HG03135 (cell line): ENCODE measurements at regions not wholly inside any gene's neighbourhood (a gene's known extent, or its start where the extent isn't known, plus 50 kb on each side); places are given as distances from the start of the nearest gene placed in this dataset.

ENCODE experiments used
- ATAC-seq: cut with Tn5 transposase; IDR thresholded peaks from one replicate; pipeline ENCODE4 v1.9.1; 2021; ENCODE audit warnings: mild to moderate bottlenecking, moderate library complexity; ENCODE audit not compliant: unreplicated experiment

DNA sequence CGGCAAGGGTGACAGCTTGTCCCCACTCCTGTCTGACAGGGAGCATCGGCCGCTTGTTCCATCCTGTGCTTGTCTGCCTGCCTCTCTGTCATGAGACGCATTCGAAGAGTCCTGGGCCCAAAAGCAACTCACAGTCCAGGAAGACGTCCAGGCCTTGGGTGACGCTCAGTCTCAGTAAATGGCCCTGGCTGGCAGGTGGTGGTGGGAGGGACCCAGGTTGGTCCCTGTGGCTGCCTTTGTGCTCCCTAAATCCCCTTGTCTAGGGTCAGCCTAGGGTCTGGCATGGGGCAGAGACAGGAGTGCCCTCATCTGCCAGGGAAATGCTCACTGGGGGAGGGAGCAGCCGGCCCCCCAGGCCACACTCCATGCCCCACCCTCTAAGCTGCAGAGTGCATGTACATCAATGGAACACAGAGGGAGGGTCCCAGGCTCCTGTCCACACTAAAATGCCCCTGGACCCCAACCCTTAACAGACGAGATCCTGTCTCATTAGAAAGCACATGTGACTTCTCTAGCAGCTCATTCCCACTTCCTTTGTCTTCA lies 295.2 kb upstream of the ZNF32 start:
- ATAC-seq: no peak

DNA sequence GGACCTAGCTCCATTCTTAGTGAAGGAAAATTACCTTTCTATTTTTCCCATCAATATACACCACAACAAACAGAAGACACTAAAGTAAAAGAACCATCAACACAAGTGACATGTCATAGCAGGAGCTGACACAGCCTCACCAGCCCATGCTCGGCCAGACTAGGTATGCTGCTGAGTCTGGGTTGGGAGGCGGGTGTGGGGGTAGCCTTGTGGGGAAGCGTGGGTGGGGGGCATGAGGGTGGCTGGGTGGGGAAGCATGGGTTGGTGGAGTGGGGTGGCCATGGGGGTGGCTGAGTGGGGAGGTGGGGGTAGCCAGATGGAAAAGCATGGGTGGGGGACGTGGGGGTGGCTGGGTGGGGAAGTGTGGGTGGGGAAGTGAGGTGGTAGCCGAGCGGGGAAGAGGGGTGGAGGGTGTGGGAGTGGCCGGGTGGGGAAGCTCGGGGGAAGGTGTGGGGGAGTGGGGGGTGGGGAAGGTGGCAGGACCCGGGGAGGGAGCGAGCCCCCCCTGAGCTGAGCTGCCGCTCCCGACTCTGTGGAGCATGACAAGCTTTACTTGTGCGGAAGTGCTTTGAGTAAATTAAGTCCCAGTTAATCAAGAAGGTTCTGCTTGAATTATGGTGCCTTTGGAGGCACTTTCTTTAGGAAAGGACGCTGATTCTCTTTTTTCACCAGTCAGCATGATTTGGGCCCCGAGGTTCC lies 294.6 kb upstream of the ZNF32 start:
- no peak for ATAC-seq

DNA sequence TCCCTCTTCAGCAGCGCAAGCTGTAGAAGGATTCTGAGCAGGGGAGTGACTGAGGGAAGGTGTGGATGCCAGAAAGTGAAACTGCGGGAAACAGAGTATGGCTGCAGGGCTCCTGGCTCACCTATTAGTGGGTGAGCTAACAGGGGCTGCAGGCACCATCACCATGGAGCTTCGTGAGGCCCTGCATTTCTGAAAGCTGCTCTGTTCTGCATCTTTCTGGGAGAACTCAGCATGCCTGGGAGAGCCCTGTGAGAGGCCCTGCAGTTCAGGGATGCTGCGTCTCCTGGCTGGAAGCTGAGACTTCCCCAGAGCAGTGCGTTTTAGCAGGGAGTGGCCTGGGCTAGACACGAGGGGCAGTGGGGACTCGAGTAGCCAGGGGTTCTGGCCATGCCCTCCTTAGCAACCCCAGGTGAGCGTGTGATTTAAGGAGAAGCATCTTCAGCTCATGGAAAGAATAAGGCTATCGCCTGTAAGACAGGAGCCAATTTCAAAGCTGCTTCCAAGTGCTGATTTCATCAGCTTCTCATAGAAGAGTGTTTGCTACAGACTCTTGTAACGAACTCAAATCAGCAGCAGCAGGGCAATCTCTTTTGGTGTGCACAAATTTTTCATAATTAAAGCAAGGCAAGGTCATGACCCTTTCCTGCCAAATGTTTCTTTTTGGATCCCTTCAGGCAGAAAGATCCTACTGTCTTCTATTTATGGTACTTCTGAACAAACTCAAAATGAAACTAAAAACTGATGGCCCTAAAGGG lies 293.6 kb upstream of the ZNF32 start:
- no peak for ATAC-seq

DNA sequence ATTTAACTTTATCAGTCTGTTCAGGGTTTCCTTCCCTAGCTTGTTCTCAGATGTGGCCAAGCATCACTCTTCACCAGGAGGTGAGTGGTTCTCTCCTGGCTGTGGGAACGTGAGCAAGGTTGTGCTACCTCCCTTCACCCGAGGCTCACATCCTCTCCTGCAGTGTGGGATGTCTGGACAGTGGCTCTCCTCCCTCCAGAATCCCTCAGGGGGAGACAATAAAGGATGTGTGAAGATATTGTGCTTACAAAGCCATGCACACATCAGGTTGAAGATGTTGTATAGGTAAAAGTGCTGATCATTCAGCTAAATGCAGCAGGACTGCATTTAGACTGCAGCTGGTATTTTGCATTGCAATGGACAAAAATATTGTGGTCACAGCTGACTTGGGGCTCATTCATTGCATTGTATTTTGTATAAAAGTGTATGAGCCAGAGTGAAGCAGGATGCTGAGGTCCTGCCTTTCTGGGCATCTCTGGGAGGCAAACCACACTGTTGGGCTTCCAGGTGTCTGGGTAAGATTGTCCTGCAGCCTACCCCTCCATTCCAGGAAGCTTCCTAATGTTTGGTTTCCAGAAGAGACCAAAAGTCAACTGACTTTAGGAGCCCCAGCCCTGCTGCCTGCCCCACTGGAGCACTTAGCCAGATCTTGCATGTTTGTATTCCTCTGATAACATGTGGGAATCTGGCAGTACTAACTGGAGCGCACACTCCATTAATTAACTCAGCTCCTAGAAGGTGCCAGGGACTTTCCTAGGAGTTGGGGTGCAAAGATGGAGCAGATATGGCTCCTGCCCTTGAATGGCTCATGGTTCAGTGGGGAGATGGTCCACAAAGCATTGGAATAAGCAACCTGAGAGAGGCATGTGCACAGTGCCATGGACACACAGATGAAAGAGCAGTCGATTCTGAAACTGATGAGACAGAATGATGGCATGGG lies 292.5 kb upstream of the ZNF32 start:
- no peak for ATAC-seq

DNA sequence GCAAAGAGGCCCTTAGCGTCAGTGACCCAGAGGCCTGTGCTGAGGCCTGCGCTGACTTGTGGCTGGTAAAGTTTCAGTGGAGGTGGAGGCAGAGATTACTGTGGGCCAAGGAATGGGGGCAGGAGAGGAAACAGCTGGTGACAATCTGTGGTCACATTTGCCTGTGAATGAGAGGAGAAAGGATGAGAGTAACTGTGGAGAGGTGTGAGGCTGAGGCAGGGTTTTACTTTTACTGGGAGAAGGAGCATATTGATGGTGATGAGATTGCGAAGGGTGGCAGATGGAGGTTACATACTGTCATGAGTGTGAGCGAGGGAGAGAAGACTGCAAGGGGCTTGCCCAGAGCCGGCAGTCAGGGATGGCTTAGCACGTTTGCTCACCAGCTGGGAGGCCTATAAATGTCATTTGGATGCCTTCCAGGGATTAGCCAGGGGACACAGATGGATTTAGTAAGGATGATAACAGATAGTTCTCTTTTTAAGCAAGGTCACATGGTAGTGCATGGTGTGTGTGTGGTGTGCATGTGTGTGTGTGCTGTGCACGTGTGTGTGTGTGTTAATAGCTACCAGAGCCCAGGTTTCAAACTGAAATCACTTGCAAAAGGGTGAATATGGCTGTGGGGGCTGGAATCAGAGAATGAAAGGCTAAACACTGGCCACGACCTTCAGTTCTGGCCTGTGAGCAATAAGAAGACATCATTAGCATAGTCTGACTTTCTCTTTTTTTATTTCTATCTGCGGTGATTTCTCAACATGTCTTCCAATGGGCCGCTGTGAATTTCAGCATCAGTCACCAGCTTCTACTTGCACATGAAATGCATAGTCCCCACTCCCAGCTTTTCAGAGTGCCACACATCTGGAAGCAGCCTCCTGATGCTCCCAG lies 291.5 kb upstream of the ZNF32 start:
- ATAC-seq: no peak

DNA sequence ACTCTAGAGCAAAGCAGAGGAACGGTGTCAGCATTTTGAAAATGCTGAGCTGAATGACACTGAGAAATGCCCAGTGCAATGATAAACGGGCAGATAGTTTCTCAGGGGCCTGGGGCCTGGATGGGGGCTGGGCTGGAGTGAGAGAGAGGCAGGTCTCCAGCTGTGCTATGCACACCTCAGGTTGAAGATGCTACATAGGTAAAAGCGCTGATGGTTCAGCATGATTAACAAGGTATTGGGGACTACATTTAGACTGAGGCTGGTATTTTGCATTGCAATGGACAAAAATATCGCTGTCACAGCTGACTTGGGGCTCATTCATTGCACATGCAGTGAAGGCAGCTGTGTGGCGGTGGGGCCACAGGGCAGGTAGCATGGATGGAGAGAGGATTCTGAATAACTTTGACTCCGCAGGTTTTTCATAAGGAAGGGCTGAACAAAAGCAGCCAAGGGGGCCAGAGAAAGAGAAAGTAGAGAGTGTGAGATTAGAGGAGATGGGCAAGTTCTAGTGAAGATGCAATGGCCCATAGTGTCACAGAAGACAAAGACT lies 290.8 kb upstream of the ZNF32 start:
- ATAC-seq: no peak

DNA sequence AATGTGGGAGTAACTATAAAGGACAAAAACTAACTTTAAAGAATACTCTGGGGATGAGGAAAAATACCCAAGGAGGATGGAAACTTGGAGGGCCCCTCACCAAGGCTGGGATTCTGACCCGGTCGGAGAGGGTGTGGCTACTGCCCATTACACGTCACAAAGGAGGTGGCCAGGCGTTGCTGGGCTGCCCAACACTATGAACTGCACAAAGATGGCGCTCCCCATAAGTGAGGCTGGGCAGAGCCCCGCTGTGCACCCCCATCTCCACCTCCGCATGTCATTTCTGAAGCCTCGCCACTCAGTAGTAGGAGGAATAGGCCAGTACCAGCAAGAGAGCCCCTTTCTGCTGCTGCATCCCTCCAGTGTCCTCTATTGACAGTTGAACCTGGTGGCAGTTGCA lies 290.1 kb upstream of the ZNF32 start:
- ATAC-seq: no peak

DNA sequence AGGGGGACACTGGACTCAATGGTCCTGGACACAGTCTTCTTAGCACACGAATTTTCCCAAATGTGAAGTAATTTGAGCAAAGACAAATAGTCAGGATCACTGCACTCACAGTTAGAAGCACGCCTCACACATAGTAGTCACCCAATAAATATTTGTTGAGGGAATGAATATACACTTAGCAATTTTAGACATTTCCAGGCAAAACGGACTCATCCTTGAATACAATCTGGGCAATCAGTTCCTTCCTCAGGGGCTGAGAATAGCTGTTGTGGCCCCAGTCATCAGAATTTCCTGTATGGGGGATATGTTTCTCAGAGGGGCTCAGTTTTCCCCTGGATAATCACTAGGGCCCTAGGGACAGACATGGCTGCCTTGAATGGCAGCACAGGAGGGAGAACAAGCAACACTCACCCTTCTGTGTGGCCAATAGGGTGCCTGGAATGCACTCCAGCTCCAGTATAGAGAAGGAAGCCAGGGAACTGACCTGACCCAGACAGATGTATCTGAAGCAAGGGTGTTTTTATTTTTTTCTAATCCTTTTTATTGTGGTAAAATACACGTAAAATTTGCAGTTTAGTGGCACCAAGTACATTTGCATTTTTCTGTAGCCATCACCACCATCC lies 282.7 kb upstream of the ZNF32 start:
- no peak for ATAC-seq

DNA sequence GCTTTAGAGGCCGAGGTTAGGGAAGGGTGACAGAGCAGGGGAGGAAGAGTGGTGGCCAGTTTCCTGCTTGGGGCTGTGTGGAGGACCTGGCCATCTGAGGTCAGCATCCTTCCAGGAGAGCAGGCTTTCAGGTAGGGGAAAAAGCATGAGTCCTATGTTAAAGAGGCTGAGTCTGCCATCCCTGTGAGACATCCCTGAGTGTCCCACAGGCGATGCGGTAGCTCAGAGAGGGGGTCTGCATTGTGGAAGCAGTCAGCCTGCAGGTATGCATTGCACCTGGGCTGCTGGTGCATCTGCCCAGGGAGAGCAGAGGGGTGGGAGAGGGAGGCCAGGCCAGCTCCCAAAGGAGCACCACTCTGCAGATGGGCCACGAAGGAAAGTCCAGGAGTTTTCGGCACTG lies 282.1 kb upstream of the ZNF32 start:
- no peak for ATAC-seq

DNA sequence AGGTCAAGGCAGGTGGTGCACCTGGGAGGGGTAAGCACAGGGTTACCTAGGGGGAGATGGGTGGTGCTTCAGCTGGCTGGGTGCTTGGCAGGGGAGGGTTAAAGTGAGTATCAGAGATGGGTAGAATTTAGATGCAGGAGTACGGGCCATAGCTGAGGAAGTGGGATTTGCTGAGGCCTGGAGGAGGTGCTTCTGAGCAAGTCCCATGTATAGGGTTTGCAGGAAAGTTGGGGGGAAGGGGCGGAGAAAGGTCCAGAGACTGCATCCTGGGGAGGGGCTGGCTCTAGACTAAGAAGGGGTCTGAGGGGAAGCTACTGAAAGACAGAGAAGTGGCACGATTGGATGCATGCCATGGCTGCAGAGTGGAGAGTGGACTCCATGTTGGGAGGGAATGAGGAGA lies 281.6 kb upstream of the ZNF32 start:
- ATAC-seq: no peak

DNA sequence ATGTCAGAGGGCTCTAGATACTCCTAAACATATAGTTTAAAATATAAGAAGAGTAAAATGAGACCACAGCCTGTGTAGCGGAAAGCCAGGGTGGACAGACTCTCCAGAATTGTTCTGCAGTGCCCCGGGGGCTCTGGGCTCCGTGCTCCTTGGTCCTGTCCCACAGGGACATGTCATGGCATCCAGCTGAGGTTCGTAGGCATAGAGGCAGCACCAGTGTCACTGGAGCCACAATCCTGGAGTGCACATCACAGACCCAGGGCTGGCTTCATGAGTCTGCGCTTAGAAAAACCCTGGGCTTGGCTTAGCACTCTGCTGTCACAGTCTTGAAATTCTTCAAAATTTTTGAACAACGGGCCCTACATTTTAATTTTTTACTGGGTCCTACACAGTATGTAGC lies 280.4 kb upstream of the ZNF32 start:
- ATAC-seq: no peak

DNA sequence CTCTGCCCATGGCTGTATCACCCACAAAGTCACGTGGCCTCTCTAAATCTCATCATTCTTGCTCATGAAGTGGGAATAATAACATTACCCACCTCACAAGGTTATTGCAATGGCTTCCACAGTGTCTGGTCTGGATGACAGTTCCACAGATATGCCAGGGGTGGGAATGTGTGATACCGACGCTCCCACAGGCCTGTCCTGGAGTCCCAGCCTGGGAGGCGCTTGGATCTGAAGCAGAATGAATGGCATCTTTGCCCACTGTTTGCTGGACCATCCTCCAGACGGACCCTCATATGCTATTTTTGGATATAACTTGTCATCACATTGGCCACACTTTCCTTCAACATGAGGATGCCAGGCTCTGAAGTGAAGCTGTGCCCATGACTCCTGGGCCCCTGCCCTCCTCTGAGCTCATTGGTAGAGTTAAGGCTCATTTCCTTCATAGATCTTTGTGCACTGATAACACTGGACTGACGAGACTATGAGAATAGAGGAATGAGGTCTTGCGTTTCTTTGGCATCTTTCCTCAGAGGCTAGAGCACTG lies 279.8 kb upstream of the ZNF32 start:
- no peak for ATAC-seq

DNA sequence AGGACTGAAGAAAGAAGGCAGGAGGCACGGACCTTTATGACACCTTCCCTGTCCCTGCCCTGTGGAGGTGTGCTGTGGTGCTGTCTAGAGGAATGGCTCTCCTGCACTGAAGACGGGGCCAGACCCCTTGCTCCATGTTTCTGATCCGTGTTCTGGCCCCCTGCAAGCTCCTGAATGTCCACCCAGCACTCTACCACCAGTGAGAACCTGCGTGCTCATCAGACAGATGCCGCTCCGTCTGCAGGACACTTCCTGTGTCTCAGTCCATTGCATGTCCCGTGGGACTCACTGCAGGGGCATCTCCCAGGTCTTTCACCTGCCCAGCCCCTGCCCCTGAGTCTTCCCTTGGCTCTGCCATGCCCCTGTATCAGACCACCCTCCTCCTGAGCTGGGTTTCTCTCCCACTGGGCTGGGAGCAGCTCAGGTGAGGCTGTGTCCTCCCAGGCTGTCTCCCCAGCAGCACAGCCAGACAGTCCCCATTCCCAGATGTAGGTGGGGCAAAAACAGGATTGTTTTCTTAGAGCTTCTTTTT lies 278.3 kb upstream of the ZNF32 start:
- ATAC-seq: no peak

DNA sequence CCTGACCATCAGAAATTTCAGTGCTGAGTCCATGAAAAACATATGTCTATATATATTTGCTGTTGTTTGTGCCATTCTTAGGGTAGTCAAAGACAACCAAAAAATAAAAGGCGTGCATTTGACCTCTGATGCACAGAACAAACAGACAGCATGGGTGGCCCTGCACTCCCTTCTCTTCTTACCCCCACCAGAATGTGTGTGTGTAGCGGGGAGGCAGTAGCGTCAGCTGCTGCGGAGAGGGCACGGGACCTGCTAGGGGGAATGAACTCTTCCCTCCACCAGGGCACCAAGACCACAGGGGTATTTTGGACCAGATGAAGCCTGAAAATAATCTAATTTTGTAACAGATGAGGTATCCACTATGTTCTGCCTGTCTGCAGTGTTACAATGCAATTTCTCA lies 277.7 kb upstream of the ZNF32 start:
- ATAC-seq: no peak

DNA sequence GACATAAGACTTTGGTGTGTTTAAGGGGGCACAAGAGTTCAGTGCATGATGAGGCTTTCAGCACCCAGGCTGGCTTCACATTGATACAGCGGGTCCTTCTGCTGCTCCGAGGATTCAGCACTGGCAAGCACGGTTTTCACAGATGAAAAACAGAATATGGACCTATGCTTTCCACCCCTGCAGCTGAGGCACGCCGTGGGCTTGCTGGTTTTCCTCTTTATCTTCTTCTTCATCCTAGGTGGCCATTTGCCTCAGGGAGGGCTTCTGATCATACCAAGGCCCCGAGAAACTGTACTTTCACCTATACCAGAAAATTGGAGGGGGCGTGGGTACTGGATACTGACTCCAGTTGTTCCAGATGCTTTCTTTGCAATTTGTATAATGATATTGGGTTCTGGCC lies 277.1 kb upstream of the ZNF32 start:
- ATAC-seq: no peak

DNA sequence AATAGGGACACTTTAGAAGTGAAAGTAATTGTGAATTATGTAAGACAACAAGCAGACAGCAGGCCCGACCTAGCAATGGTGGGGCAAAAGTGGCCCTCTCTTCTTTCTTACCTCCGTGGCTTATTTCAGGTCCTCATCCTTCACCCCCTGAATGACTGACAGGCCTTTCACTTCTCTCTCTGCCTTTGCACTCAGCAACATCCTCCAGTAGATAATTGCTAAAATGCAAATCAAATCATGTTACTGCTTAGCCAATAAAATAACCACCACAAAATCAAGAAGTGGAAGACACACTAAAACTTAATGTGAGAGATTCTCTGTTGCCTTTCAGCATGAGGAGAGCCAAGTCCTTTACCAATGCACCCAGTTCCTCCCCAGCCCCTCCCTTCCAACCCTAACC lies 274.6 kb upstream of the ZNF32 start:
- no peak for ATAC-seq

DNA sequence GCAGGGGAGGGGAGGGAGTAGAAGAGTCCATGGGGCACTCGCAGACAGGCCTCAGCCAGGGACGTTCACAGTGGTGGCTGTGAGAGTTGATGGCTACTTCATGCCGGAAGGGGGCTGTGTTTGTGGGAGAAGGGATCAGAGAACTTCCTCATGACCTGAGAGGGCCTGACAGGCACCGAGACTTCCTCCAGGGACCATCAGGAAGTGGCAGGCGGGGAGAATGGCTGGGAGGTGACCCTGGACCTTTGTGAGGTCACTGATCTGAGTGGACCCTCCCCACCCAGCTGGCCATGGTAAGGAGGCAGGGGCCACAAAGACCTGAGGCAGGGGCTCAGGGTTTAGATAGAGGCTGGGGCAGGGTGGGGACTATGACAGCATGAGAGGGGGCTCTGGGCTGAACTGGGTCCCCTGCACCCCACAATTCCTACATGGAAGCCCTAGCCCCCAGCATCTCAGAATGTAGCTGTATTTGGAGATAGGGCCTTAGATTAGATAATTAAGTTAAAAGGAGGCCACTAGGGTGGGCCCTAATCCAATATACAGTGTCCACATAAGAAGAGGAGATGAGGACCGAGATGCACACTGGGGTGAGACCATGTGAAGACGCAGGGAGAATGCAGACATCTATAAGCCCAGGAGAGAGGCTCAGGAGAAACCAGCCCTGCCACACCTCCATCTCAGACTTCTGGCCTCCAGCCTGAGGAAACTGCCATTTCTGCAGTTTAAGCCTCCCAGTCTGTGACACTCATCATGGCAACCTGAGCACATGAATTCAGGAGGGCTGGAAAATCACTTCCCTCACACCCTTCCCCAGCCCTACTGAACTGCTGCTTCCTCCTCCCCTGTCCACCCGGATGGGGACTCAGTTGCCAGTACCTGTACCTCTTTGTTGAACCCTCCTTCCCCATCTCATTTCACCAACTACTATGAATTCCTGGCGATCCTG lies 273.9 kb upstream of the ZNF32 start:
- no peak for ATAC-seq

DNA sequence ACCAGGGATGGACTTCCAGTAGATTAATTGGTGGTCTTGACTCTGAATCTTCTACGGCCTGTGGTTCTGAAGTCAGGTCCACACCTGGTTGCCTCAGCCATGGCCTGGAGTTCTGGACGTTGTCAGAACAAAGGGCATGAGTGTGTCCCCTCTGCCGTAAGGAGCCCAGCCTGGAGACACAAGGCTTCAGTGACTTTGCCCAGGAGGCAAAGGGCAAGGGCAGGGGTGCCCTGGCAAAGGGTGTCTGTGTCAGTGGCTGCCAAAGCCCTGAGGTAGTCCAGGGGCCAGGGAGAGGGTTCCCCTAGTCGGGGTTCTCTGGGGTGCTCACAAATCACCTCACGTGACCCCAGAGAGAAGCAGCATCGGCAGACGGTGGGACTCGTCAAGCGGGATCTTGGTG lies 273.2 kb upstream of the ZNF32 start:
- ATAC-seq: no peak
